Gastrocnemius medialis (tissue), 4 donors: ENCODE measurements at regions not wholly inside any gene's neighbourhood (a gene's known extent, or its start where the extent isn't known, plus 50 kb on each side); places are given as distances from the start of the nearest gene placed in this dataset.

Experiments used
- ATAC-seq, 2 donors: fragments of 150-250 bp; one replicate each; pipeline ENCODE4 v1.9.1; 2016
- DNase-seq, 2 donors: peaks; one replicate each; pipeline ENCODE4 v3.0.0-alpha.2; 2019
- H3K27ac ChIP-seq, 4 donors: fragments of 200-600 bp; sonication (generic); 1 replicate in 1 of 4; 2 replicates in 3 of 4; pipeline ENCODE4 v1.5.1; 2016 to 2018; ENCODE audit warnings: mild to moderate bottlenecking in 2 of 4, moderate library complexity in 1 of 4
- H3K27me3 ChIP-seq, 3 donors: fragments of 200-600 bp; sonication (generic) in 2 of 3; 1 replicate in 1 of 3; 2 replicates in 2 of 3; pipeline versions ENCODE4 v1.5.1 to v1.6.0; 2016 to 2019; ENCODE audit warnings: mild to moderate bottlenecking in 1 of 3, moderate library complexity in 1 of 3
- H3K36me3 ChIP-seq, 2 donors: fragments of 200-600 bp; sonication (generic) in 1 of 2; one replicate each; pipeline ENCODE4 v1.5.1; 2017 to 2018
- H3K4me1 ChIP-seq, 2 donors: fragments of 200-600 bp; sonication (generic) in 1 of 2; one replicate each; pipeline ENCODE4 v1.5.1; 2016 to 2017; ENCODE audit warnings: mild to moderate bottlenecking in 2 of 2
- H3K4me3 ChIP-seq, 4 donors: fragments of 200-600 bp; sonication (generic) in 3 of 4; 1 replicate in 1 of 4; 2 replicates in 3 of 4; pipeline ENCODE4 v1.5.1; 2016 to 2019; ENCODE audit warnings: mild to moderate bottlenecking in 2 of 4
- H3K9me3 ChIP-seq, 3 donors: fragments of 200-600 bp; sonication (generic) in 2 of 3; 1 replicate in 1 of 3; 2 replicates in 2 of 3; pipeline ENCODE4 v1.5.1; 2016 to 2019
- CTCF ChIP-seq, 5 experiments: fragments of 450-650 bp in 3 of 5; fragments of 200-600 bp in 2 of 5; sonication (generic) in 2 of 5; IDR thresholded peaks in 4 of 5; conservative IDR thresholded peaks in 1 of 5; 1 replicate in 4 of 5; 2 replicates in 1 of 5; pipeline ENCODE4 v1.5.1; 2016 to 2019; ENCODE audit warnings: antibody characterized with exemption in 5 of 5, mild to moderate bottlenecking in 3 of 5, moderate library complexity in 3 of 5
- POLR2A ChIP-seq, 2 donors: fragments of 450-650 bp; IDR thresholded peaks; one replicate each; pipeline ENCODE4 v1.6.1; 2017; ENCODE audit warnings: antibody characterized with exemption in 2 of 2, mild to moderate bottlenecking in 2 of 2, moderate library complexity in 2 of 2
- in situ Hi-C, 4 donors: fragments of 200-750 bp; cut with MboI; loops; one replicate each; pipeline versions ENCODE4 v1.15.0 to v1.8.0; 2017; ENCODE audit warnings: low sequenced_read_pairs in 4 of 4
- intact Hi-C: fragments of 100-400 bp; cut with DNase I; formaldehyde crosslinking; loops from one replicate; pipeline ENCODE4 v1.15.1; 2023; ENCODE audit warnings: low total_unique reads

DNA sequence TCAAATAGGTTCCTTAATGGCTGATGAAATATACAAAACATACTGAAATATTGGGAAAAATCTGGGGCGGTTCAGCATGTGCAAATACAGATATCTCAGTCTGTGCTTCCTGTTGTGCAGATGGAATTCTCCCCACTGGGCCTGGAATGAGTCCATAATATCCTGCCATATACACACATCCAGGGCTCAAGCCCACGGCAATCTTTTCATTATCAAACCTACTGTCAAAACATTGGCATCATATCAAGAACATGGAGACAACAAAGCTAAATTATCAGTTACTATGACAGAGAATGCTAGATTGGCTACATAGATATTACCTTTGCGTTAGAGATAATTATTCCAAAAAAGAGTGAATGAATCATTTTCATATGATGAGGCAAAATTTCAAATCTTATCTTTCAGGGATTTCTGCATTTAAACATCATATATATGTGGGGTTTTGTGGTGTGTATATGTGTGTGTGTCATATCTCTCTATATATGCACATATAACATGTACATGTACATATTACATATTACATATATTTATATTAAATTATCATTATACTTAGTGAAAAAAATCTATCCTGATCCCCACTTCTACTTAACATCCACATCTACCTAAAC is 713.3 kb downstream of the GBE1 start:
- ATAC-seq (no peak), DNase-seq (no peak)
- no peak for TF ChIP-seq CTCF (IDR thresholded peaks at IDR 0.05 in 4 of 5, conservative IDR thresholded peaks at IDR 0.05 in 1 of 5)
- no peaks in the 10 kb centered on the region for H3K4me1 ChIP-seq
- in situ Hi-C loops, result no loop called here
- H3K9me3 ChIP-seq, result no peaks in the 10 kb centered on the region
- no peak overlapping the region for H3K27ac ChIP-seq
- no peaks in the 10 kb centered on the region for H3K36me3 ChIP-seq
- intact Hi-C loops, result no loop called here
- H3K4me3 ChIP-seq, result no peak overlapping the region
- no peaks in the 10 kb centered on the region for H3K27me3 ChIP-seq

- intact Hi-C loops, result no loop called here
- Histone ChIP-seq H3K36me3 (no peaks in the 10 kb centered on the region), H3K9me3 (no peaks in the 10 kb centered on the region), H3K4me3 (no peak overlapping the region), H3K27ac (no peak overlapping the region), H3K4me1 (no peaks in the 10 kb centered on the region), H3K27me3 (no peaks in the 10 kb centered on the region)
- DNase-seq (no peak), ATAC-seq (no peak)
- in situ Hi-C loops, result no loop called here
- TF ChIP-seq POLR2A (IDR thresholded peaks at IDR 0.05), result no peak
- TF ChIP-seq CTCF (IDR thresholded peaks at IDR 0.05 in 4 of 5, conservative IDR thresholded peaks at IDR 0.05 in 1 of 5), result no peak
Measured at GRCh38 chr3:81045976-81046375, 715.5 kb downstream of the GBE1 start.

DNA sequence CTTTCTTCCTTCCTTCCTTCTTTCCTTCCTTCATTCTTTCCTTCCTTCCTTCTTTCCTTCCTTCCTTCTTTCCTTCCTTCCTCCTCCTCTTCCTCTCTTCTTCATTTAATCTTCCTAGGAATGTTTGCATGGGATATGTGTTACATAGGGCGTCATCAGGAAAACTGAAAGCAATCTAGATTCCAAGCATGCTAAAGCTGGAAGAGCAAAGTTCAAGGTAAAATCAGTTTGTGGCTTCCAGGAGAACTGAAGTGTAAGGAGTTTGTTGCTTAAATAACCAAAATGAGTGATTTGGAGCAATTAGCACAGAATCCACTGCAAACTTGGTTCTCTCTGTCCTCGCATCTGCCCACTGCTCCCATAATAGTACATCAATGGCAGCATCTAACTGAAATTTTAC is 716.2 kb downstream of the GBE1 start:
- DNase-seq (no peak), ATAC-seq (no peak)
- intact Hi-C loops (no loop called here), in situ Hi-C loops (no loop called here)
- no peaks in the 10 kb centered on the region for H3K36me3 ChIP-seq
- no peaks in the 10 kb centered on the region for H3K27me3 ChIP-seq
- no peaks in the 10 kb centered on the region for H3K9me3 ChIP-seq
- H3K4me1 ChIP-seq, result no peaks in the 10 kb centered on the region
- TF ChIP-seq CTCF (IDR thresholded peaks at IDR 0.05 in 4 of 5, conservative IDR thresholded peaks at IDR 0.05 in 1 of 5) (no peak), POLR2A (IDR thresholded peaks at IDR 0.05) (no peak)
- no peak overlapping the region for H3K27ac ChIP-seq
- H3K4me3 ChIP-seq, result no peak overlapping the region

GRCh38 chr3:81043660-81044199 is 717.7 kb downstream of the GBE1 start:
- no peaks in the 10 kb centered on the region for H3K4me1 ChIP-seq
- no peaks in the 10 kb centered on the region for H3K27me3 ChIP-seq
- no peaks in the 10 kb centered on the region for H3K36me3 ChIP-seq
- no peak overlapping the region for H3K27ac ChIP-seq
- TF ChIP-seq CTCF (IDR thresholded peaks at IDR 0.05 in 4 of 5, conservative IDR thresholded peaks at IDR 0.05 in 1 of 5), result no peak
- intact Hi-C loops, result no loop called here
- no peaks in the 10 kb centered on the region for H3K9me3 ChIP-seq
- in situ Hi-C loops, result no loop called here
- ATAC-seq (no peak), DNase-seq (no peak)
- H3K4me3 ChIP-seq, result no peak overlapping the region

DNA sequence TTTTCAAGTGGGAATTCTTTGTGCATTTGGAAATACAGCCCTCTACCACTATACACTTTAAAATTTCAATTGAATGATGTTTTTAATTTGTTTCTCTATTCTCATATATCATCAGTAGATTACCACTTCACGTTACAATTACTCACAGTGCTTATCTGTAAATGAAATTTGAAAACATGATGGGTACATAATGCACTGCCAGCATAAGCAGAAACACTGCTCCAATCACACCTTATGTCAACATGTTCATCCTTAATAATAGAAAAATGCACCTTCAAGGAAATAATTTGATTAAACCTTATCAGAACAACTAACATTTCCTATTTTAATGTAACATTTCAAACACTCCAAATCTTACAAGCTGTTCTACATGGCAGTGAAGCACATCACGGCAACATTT is 718.4 kb downstream of the GBE1 start:
- no peaks in the 10 kb centered on the region for H3K4me1 ChIP-seq
- no peak overlapping the region for H3K27ac ChIP-seq
- H3K4me3 ChIP-seq, result no peak overlapping the region
- DNase-seq, result no peak
- H3K9me3 ChIP-seq, result no peaks in the 10 kb centered on the region
- no peaks in the 10 kb centered on the region for H3K27me3 ChIP-seq
- H3K36me3 ChIP-seq, result no peaks in the 10 kb centered on the region
- TF ChIP-seq POLR2A (IDR thresholded peaks at IDR 0.05) (no peak), CTCF (IDR thresholded peaks at IDR 0.05 in 4 of 5, conservative IDR thresholded peaks at IDR 0.05 in 1 of 5) (no peak)
- no peak for ATAC-seq
- in situ Hi-C loops (no loop called here), intact Hi-C loops (no loop called here)
